WI38 (cell line): ENCODE measurements at regions not wholly inside any gene's neighbourhood (a gene's known extent, or its start where the extent isn't known, plus 50 kb on each side); places are given as distances from the start of the nearest gene placed in this dataset.

Experiments
- H3K4me3 ChIP-seq: 2 replicates; pipeline ENCODE4 v1.5.1; 2011; ENCODE audit warnings: low read depth, mild to moderate bottlenecking, control low read depth, low read length
- TF ChIP-seq, protein P1 (sequence below): IDR thresholded peaks from 2 replicates; pipeline ENCODE4 v1.5.1; 2012; ENCODE audit warnings: low read depth, mild to moderate bottlenecking, control low read depth, low read length

- TF ChIP-seq, protein P1, sequence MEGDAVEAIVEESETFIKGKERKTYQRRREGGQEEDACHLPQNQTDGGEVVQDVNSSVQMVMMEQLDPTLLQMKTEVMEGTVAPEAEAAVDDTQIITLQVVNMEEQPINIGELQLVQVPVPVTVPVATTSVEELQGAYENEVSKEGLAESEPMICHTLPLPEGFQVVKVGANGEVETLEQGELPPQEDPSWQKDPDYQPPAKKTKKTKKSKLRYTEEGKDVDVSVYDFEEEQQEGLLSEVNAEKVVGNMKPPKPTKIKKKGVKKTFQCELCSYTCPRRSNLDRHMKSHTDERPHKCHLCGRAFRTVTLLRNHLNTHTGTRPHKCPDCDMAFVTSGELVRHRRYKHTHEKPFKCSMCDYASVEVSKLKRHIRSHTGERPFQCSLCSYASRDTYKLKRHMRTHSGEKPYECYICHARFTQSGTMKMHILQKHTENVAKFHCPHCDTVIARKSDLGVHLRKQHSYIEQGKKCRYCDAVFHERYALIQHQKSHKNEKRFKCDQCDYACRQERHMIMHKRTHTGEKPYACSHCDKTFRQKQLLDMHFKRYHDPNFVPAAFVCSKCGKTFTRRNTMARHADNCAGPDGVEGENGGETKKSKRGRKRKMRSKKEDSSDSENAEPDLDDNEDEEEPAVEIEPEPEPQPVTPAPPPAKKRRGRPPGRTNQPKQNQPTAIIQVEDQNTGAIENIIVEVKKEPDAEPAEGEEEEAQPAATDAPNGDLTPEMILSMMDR, result no peak
These were observed 165.5 kb upstream of the BET1 start for GRCh38 chr7:94169682-94170081.

GRCh38 chr7:94170836-94171235 lies 166.7 kb upstream of the BET1 start:
- no peak overlapping the region for H3K4me3 ChIP-seq
- TF ChIP-seq, protein P1, result no peak

More at GRCh38 chr7:94169682-94170081, 165.5 kb upstream of the BET1 start:
- H3K4me3 ChIP-seq, result no peak overlapping the region

GRCh38 chr7:94173436-94173835 lies 169.3 kb upstream of the BET1 start:
- H3K4me3 ChIP-seq, result no peak overlapping the region
- TF ChIP-seq, protein P1, result no peak

GRCh38 chr7:94174375-94174774 lies 170.2 kb upstream of the BET1 start:
- TF ChIP-seq, protein P1, result no peak
- no peak overlapping the region for H3K4me3 ChIP-seq

- TF ChIP-seq, protein P1, result no peak
- H3K4me3 ChIP-seq, result no peak overlapping the region
These were observed 170.8 kb upstream of the BET1 start for GRCh38 chr7:94174956-94175355.

DNA sequence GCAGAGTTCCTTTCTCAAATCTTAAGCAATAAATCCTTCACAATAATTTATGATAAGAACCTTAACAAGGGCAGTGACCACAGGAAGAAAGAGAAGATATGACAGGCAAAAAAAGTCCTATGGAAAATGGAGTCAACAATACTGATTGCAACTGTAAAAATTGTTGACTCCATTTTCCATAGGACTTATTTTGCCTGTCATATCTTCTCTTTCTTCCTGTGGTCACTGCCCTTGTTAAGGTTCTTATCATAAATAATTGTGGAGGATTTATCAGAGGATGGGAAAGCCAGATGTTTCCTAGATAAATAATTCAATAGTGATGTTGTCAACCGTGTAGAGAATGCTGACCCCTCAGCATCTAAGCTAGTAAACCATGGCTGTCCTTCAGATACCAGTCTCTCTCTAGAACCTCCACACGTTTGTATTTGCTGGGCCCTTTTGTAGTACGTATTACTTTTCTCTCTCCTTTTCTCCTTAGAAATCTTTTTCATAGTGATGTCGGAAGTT lies 172.6 kb upstream of the BET1 start:
- TF ChIP-seq, protein P1, result no peak
- H3K4me3 ChIP-seq, result no peak overlapping the region

GRCh38 chr7:94177441-94177840 lies 173.3 kb upstream of the BET1 start:
- H3K4me3 ChIP-seq, result no peak overlapping the region
- TF ChIP-seq, protein P1, result no peak
